ENCODE measurements at regions not wholly inside any gene's neighbourhood (a gene's known extent, or its start where the extent isn't known, plus 50 kb on each side); places are given as distances from the start of the nearest gene placed in this dataset.
"Not testable (repeated sequence)": the region's sequence is repeated elsewhere in the genome, so short reads cannot be mapped to it uniquely, and the experiment has no call there.

DNA sequence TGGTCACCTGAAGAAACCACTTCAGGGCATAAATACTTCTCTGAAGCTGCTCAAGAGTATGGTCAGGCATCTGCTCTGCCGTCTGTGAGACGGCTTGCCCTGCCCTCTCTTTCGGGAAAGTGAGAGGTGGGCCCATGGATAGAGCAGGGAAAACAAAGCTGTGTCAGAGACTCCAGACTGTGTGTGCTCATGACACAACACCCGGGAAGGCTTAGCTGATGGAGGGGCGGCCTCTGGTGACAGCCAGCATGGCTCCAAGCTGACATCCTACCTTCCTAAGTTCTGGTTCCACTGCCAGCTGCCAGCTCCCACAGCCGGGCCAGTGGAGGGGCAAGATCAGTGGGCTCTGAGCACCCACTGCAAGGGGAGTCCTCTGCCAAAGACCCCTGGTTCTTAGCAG lies 215.3 kb downstream of the ANKRD30B start:
- no peak for DNase-seq (ENCODE audit: low spot score)

DNA sequence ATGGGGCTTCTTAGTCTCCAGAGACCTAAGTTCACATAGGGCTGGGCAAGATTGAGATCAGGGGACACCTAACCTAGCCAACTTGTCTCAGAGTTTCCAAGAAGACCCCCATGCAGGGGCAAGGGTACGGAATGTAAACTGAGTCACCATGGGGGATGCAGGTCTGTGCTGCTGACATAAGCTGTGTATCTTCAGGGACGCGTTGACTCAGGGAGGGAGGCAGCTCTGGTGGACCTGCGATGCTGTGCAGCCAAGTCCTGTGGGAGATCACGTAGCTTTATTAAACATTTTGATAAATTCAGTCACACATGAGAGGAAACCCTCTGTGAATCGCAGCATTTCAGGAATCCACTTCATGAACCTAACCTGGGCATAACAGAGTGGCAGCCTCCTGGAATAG lies 216.0 kb downstream of the ANKRD30B start:
- no peak for DNase-seq (ENCODE audit: low spot score)

DNA sequence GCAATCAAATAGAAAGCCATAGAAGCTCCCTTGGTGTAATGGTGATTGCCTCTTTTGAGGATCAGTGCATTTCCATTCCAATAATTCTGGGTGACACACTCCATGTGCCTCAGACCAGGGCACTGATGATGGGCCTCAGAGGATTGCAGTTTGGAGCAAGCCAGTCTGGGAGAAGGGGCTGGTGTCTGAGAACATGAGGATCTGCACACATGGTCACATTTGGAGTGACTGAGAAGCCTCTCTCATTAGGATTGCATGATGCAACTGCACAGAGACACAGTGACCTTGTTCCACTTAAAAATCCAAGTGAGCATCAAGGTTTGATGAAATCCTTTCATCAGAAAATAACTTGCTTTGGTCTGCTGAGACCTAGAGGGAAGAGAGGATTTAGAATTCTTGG lies 216.4 kb downstream of the ANKRD30B start:
- DNase-seq (ENCODE audit: low spot score), result no peak

DNA sequence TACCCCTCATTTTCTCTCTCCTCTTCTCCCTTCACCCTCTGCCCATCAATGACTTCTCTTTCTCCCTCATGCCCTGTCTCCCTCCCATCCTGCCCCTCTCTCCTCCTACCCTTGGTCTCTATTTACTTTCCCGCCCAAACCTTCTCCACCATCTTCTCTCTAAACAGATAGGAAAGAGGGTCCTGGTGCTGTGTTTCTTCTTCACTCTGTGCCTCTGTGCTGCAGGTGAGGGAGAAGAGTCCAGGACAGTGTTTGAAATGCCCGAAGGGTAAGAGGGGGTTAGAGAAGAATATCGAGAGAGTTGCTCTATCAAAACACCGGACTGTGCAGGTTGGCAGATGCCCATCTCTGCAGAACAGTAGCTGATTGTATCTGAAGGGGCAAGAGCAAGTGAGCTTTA lies 217.0 kb downstream of the ANKRD30B start:
- not testable (repeated sequence) for DNase-seq (ENCODE audit: low spot score)

DNA sequence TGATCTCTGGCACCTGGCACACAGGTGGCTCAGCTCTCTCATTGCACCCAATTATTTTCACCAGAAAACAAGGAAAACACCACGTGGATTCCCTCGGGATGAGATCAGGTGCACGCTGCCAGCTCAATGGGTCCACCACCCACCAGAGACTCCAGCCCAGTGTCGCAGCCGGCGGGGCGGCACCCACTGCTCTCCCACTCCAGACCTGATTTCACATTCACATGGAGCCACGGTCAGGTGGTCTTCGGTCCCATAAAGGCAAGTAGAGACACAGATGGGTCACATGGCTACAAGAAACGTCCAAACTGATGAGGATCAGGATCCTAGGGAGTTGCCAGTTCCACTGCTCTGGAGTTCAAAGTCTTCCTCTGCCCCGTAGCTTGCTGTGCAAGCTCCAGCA lies 217.6 kb downstream of the ANKRD30B start:
- no peak for DNase-seq (ENCODE audit: low spot score)

DNA sequence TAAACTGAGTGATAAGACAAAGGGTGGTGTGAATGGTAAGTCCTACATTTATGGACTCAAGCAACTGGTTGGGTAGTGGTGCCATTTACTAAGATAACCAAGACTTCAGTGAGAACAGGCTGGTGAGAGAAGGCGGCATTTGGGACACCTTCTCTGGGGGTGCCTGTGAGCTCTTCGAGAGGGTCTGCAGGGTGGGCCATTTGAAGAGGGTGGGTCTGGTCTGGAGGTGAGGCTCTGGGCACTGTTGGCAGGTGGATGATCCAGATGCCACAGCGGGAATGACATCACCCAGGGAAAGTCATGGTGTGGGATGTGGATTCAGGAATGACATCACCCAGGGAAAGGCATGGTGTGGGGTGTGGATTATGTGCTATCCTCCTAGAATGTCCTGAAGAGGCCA lies 219.3 kb downstream of the ANKRD30B start:
- not testable (repeated sequence) for DNase-seq (ENCODE audit: low spot score)

DNA sequence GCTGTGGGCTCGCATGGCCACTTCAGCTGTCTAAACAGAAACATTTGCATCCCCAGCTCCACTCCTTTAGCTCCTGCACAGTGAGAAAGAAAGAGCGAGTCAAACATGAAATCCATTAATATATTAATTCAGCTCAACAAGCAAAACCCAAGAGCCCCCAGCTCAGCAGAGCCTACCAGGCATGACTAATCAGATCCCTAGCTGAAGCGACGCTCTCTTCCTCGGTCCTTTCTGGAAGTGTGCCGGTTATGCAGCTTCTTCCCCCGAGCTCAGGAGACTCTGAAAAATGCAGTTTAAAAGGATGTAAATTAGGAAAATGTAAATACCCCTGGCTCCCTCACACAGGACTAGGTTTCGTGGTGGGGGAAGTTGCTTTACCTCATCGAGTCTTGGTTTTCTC lies 221.5 kb downstream of the ANKRD30B start:
- no peak for DNase-seq (ENCODE audit: low spot score)

DNA sequence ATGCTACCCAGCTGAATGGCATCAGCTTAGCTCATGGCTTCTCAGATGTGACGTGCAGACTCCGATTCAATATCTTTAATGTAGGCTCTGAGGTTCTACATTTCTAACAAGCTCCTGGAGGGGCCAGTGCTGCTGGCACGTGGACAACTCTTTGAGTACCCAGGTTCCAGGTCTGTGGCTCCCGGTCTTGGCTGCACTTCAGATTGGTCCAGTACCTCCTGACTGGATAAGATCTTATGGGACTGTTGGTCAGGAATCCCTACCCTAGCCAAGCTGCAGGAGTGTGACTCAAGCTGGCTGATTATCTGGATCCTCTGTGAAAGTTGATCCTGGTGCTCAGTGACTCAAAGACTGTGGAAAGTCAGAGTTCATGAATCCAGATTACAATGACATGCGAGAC lies 222.1 kb downstream of the ANKRD30B start:
- peak; percentile 75 for DNase-seq (ENCODE audit: low spot score)

DNA sequence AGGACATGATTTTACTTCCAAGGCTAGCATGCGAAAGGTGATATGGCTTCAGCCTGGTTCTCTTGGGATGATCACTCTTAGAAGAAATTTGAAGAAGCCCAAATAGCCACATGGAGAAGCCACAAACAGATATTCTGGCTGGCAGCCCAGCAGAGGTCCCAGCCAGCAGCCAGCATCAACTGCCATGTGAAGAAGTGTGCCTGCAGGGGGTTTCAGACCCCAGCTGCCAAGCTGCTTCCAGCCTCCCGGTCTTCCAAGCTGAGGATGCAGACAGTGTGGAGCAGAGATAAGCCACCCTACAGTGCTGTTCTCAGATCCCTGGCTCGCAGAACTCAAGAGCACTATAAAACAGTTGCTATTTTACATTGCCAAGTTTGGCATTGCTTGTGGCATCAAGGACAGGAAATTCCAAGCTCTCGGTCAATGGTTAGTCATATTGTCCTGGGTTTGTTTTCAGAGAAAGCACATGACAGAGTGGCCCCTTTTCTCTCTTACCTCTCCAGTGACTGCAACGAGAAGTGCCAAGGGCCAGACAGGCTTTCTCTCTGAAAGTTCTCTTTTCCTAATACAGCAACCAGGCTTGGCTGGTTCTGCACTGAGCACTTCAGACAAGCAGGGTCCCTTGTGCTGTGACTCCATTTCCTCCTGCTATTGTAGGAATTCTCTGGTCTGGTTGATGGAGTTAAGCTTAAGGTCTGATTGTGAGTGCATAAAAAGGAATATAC lies 223.7 kb downstream of the ANKRD30B start:
- peak; percentile 58 for DNase-seq (ENCODE audit: low spot score)

DNA sequence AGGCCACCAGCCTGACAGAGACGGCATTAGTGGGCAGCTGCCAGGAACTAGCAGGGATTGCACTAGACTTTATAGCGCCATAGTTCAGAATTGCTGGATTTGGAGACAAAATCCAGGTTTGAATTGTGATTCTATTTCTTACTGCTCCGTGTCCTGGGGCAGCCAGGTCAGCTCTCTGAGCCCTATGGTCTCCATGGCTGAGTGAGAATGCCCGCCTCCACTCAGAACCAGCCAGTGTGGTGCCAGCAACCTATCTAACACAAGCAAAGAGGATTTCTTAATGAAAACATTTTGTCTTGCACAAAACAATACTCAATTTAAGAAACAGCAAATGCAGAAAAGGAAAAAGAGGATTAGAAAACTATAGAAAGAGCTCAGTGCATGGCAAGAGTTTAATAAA lies 225.4 kb downstream of the ANKRD30B start:
- DNase-seq (ENCODE audit: low spot score), result not testable (repeated sequence)

DNA sequence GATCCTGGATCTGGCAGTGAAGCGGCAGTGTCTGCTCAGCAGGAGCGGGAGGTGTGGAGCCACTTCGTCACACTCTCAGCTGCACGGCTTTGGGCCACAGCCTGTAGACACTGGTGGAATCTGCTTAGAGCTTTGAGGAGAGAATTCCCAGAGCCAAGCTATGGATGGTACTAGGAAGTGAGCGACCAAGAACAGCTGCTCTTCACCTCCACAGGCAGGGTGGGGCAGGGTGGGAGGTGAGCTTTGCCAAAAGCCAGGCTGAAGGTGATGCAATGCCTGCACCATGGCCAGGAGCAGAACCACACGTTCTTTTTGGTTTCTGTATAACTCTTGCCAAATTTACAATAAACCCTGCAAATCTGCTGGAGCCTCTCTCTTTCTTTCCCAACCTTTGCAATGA lies 226.1 kb downstream of the ANKRD30B start:
- no peak for DNase-seq (ENCODE audit: low spot score)

DNA sequence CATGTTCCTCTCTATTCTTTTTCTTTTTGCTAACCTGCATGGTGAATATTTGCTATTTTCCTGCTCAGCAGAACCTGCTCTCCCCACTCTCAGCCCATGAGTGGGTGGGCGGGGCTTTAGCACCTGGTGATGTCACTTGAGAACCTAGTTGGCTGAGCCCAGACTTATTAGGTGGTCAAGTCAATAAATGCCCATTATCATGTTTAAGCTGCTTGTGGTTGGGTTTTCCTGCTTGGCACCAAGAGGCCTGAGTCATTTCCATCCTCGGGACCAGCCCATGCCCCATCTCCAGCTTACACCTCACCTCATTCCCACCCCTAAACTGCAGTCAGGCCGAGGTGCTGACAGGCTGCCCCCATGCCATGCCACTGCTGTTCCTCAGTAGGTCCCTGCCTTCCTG lies 226.6 kb downstream of the ANKRD30B start:
- peak; percentile 16 for DNase-seq (ENCODE audit: low spot score)

DNA sequence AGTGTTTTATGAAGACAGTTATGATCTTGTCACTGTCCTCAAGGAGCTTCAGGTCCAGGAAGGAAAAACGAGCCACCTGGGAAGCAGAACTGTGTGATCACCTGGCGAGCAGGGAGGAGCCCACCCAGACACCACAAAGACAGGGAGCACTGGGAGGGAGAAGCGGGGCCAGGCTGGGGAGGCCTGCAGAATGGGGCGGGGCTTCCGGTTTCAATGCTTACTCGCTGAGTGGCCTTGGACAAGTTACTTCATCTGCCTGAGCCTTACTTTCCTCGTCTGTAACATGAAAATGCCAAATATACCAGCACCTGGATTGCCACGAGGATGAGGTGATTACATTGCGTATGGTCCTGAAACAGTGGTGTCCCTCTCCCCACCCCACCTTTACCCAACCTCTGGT lies 227.5 kb downstream of the ANKRD30B start:
- no peak for DNase-seq (ENCODE audit: low spot score)

DNA sequence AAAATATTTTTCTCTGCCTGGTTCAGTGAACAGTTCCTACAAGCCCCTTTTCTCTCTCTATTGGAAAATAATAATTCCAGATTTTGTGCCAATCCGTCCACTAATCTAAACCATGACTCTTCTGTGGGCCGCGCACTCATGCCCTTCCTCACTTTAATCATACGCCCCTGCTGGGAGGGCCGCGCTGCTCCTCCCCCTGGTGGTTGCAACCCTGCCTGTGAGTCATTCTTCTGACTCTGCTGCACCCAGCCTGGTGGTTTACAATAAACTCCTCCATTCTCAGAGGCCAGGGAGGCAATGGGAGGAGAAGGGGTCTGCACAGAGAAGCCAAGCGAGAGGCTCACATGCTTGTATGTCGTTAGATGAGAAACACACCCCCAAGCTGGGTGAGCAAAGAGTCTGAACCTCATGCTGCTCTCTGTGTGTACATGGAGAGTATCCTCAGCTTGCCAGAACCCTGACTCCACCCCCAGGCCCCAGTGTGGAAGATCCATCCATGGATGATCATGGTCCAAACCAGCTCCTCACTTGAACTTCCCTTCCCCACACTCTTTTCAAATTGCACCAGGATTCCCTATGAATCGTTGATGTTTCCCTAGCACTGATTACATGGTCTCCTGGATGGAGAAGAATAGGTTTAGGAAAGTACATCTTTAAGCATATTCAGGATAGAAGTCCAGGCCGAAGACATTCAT lies 228.9 kb downstream of the ANKRD30B start:
- peak; percentile 58 for DNase-seq (ENCODE audit: low spot score)

DNA sequence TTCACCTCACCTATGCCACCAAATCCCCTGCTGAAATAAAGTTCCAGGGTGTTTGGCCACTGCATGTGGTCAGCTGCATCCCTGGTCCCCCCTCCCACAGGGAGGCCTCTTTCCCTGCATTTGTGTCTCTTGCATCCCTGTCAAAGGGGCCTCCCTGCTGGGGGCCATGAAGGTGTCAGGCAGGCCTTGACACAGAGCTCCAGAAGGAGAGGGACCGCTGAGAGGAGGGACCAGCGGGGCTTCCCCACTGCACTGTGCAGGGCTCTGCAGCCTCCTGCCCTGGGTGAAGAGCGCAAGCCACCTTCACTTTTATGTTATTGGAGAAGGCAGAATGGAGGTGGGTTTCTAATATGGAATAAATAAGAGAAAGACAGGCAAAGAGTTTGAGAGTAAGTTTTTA lies 230.2 kb downstream of the ANKRD30B start:
- no peak for DNase-seq (ENCODE audit: low spot score)

DNA sequence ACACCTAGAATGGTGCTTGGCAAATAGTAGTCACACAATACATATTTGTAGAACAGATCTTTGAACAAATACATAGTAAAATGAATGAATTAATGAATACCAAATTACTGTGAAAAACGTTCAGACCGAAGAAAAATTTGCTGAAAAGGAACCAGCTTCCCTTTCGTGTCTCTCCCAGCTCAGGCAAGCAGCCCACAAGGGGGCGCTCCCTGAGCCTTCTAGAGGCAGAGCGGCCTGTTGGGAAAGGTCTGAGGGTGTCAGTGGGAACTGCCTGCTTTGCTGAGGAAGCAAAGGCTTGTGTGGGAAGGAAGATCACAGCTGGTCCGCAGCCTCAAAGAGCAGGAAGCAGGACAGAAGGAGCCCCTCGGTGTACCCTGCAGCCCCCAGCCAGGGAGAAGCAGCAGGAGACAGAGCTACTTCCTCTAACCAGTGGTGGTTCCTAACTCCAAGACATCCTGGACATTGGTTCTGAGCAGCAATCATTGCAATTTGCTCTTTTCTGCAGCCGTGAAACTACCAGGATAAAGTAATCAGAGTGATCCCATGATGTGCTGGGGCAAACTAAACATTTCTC lies 231.1 kb downstream of the ANKRD30B start:
- DNase-seq (ENCODE audit: low spot score), result peak; percentile 77

DNA sequence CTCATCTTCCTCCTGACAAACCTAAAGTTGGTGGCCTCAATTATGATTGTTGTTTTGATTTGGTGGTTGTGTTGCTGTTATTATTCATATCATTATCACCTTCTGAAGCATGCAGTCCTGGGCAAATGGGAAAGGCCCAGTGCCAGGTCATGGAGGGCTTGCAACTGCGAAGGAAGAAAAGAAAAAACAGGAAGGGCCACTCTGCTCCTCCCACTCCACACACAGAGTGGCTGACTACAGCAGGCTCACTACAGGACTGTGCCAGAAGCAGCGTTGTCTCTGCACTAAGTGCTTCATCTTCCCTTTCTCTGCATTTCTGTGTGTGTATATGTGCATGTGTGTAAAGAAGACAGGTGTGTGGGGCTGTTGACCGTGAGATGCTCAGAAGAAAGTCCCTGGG lies 231.9 kb downstream of the ANKRD30B start:
- DNase-seq (ENCODE audit: low spot score), result no peak

DNA sequence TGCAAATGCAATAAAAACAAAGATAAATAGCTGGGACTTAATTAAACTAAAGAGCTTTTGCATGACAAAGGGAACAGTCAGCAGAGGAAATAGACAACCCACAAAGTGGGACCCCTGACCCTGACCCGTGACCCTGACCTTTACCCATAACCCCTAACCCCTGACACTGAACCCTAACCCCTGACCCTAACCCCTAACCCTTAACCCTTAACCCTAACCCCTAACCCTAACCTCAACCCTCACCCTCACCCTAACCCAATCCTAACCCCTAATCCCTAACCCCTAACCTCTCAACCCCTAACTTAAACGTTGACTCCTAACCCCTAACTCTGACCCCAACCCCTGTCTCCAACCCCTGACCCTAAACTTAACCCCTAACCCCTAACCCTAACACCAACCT lies 236.6 kb downstream of the ANKRD30B start:
- DNase-seq (ENCODE audit: low spot score), result not testable (repeated sequence)

DNA sequence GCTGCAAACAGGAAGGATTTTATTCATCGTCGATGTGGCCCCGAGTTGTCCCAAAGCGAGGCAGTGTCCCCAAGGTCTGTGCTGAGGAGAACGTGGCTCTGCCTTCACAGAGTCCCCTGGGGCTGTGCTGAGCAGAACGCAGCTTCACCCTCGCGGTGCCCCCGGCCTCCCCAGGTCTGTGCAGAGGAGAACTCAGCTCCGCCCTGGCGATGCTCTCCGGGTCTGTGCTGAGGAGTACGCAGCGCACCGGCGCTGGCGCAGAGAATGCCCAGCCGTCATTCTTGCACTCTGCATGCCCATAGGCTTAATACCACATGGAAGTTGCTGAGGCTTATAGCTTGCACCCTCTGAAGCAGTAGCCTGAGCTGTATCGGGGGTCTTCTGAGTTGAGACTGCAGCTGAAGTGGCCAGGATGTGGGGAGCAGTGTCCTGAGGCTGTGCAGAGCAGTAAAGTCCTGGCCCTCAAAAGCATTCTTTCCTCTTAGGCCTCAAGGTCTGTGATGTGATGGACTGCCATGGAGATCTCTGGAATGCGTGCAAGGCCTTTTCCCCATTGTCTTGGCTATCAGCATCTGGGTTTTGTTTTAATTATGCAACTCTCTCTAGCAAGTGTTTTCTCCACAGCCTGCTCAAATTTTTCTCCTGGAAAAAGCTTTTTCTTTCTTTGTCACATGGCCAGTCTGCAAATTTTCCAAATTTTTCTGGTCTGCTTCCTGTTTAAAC lies 237.5 kb downstream of the ANKRD30B start:
- DNase-seq (ENCODE audit: low spot score), result not testable (repeated sequence)

DNA sequence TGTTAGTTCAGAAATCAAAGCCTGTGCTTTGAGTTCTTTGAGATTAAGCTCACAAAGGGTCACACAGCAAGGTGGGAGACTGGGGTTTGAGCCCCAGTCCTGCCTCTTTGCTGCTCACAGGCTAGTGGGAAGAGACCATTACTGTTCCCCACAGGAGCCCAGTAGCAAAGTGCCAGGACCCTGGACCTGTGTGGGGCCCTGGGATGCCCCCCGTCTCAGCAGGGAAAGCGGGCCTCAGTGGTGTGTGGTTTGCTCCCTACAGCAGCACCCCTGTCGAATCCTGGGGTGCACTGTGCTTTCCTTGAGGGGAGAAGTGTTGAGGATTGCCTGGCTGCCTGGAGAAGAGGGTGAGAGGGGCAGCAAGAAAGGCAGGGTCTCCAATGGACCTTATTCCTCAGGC lies 239.4 kb downstream of the ANKRD30B start:
- not testable (repeated sequence) for DNase-seq (ENCODE audit: low spot score)

DNA sequence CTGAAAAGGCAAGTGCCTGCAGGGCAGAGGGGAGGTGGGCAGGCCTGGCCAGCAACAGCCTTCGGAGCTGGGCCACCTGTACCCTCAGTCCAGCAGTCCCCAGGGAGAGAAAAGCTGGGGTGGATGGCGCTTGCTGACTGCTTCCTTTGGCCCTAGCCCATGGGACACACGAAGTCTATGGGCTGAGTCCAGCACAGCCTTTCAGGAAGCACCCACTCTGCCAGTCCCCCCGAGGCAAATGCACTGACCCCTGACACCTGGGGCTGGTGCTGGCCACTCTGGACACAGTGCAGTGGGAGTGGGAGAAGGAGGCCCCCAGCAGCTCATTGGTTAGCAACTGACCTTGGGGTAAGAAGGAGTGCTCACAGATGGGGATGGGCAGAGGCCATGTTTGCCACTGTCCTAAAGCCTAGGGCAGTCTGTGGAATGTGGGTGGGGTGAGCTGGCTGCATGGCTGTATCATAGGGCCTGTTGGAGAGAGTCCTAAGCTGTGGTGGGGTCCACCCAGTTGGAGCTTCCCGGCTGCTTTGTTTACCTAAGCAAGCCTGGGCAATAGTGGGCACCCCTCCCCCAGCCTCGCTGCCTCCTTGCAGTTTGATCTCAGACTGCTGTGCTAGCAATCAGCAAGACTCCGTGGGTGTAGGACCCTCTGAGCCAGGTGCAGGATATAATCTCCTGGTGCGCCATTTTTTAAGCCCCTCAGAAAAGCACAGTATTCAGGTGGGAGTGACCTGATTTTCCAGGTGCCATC lies 240.2 kb downstream of the ANKRD30B start:
- DNase-seq (ENCODE audit: low spot score), result not testable (repeated sequence)

DNA sequence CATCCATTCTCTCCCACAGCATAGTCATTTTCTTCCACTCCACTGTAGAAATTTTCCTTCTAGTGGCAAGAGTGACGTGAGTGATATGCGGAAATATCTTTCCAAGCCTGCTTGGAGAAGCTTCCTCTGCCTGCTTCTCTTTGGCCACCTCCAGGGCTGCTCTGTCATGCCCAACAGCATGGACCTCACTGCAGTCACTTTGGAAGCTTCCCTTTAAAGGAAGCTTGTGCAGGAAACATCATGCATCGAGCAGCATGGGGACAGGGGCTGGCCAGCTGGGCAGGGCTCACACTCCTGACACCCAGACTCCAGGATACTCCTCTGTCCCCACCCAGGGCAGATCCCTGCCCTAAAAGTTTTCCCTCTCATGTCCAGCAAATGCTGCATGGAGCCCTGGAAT lies 241.6 kb downstream of the ANKRD30B start:
- not testable (repeated sequence) for DNase-seq (ENCODE audit: low spot score)
